ENCODE measurements at regions not wholly inside any gene's neighbourhood (a gene's known extent, or its start where the extent isn't known, plus 50 kb on each side); places are given as distances from the start of the nearest gene placed in this dataset.

- no peak for DNase-seq
- H3K4me1 Mint-ChIP-seq: peaks cover 47% of the 10 kb centered on the region
- TF ChIP-seq CTCF (IDR thresholded peaks at IDR 0.05): no peak
These were observed 211.2 kb upstream of the SOX1 start for GRCh38 chr13:111855786-111856185.

GRCh38 chr13:111856571-111856970 lies 210.4 kb upstream of the SOX1 start:
- DNase-seq: no peak
- no peak for TF ChIP-seq CTCF (IDR thresholded peaks at IDR 0.05)
- no peak overlapping the region for H3K4me3 Mint-ChIP-seq
- peaks cover 41% of the 10 kb centered on the region for H3K4me1 Mint-ChIP-seq
- H3K27ac Mint-ChIP-seq: no peak overlapping the region
- H3K9me3 Mint-ChIP-seq: peaks cover 13% of the 10 kb centered on the region
- H3K36me3 Mint-ChIP-seq (ENCODE audit: low read depth): no peaks in the 10 kb centered on the region
- peaks cover 12% of the 10 kb centered on the region for H3K27me3 Mint-ChIP-seq (ENCODE audit: low read depth, poor library complexity)

More at GRCh38 chr13:111855786-111856185, 211.2 kb upstream of the SOX1 start:
- peaks cover 8% of the 10 kb centered on the region for H3K27me3 Mint-ChIP-seq (ENCODE audit: low read depth, poor library complexity)
- H3K27ac Mint-ChIP-seq: no peak overlapping the region
- peaks cover 5% of the 10 kb centered on the region for H3K9me3 Mint-ChIP-seq
- H3K4me3 Mint-ChIP-seq: no peak overlapping the region
- no peaks in the 10 kb centered on the region for H3K36me3 Mint-ChIP-seq (ENCODE audit: low read depth)

- H3K27me3 Mint-ChIP-seq (ENCODE audit: low read depth, poor library complexity): peaks cover 13% of the 10 kb centered on the region
- H3K4me3 Mint-ChIP-seq: no peak overlapping the region
- TF ChIP-seq CTCF (IDR thresholded peaks at IDR 0.05): no peak
- peaks cover 14% of the 10 kb centered on the region for H3K9me3 Mint-ChIP-seq
- no peak for DNase-seq
- peaks cover 41% of the 10 kb centered on the region for H3K4me1 Mint-ChIP-seq
- H3K27ac Mint-ChIP-seq: no peak overlapping the region
- H3K36me3 Mint-ChIP-seq (ENCODE audit: low read depth): no peaks in the 10 kb centered on the region
These were observed 209.6 kb upstream of the SOX1 start for GRCh38 chr13:111857336-111857735.

GRCh38 chr13:111857846-111858560 lies 208.9 kb upstream of the SOX1 start:
- DNase-seq: no peak
- no peak for TF ChIP-seq CTCF (IDR thresholded peaks at IDR 0.05)
- no peak overlapping the region for H3K4me3 Mint-ChIP-seq
- H3K36me3 Mint-ChIP-seq (ENCODE audit: low read depth): no peaks in the 10 kb centered on the region
- peaks cover 35% of the 10 kb centered on the region for H3K4me1 Mint-ChIP-seq
- peaks cover 13% of the 10 kb centered on the region for H3K27me3 Mint-ChIP-seq (ENCODE audit: low read depth, poor library complexity)
- H3K9me3 Mint-ChIP-seq: peaks cover 14% of the 10 kb centered on the region
- no peak overlapping the region for H3K27ac Mint-ChIP-seq

- Mint-ChIP-seq H3K9me3 (peaks cover 14% of the 10 kb centered on the region), H3K27me3 (ENCODE audit: low read depth, poor library complexity) (peaks cover 13% of the 10 kb centered on the region), H3K4me1 (peaks cover 29% of the 10 kb centered on the region), H3K4me3 (no peak overlapping the region), H3K36me3 (ENCODE audit: low read depth) (no peaks in the 10 kb centered on the region), H3K27ac (no peak overlapping the region)
- no peak for TF ChIP-seq CTCF (IDR thresholded peaks at IDR 0.05)
- no peak for DNase-seq
These were observed 208.4 kb upstream of the SOX1 start for GRCh38 chr13:111858571-111858970.
